ES-I3 (cell line): ENCODE measurements at regions not wholly inside any gene's neighbourhood (a gene's known extent, or its start where the extent isn't known, plus 50 kb on each side); places are given as distances from the start of the nearest gene placed in this dataset.
A peak's percentile ranks its signal among the peaks of the same experiment; 100 is the strongest.

Experiments
- H3K36me3 ChIP-seq: 2 replicates; pipeline ENCODE4 v1.6.1; 2013; ENCODE audit warnings: mild to moderate bottlenecking, low read length, control low read depth, moderate library complexity; ENCODE audit not compliant: insufficient read depth
- H3K4me1 ChIP-seq: 2 replicates; pipeline ENCODE4 v1.6.1; 2013; ENCODE audit warnings: mild to moderate bottlenecking, control low read depth, low read length; ENCODE audit not compliant: insufficient read depth
- H3K9ac ChIP-seq: 2 replicates; pipeline ENCODE4 v1.6.1; 2013; ENCODE audit warnings: low read depth, mild to moderate bottlenecking, low read length, moderate library complexity
- H3K9me3 ChIP-seq: 2 replicates; pipeline ENCODE4 v1.6.1; 2013; ENCODE audit warnings: mild to moderate bottlenecking, low read length, moderate library complexity; ENCODE audit not compliant: control insufficient read depth, insufficient read depth

- H3K4me1 ChIP-seq: no peaks in the 10 kb centered on the region
- H3K36me3 ChIP-seq: no peaks in the 10 kb centered on the region
- no peak overlapping the region for H3K9ac ChIP-seq
- H3K9me3 ChIP-seq: no peaks in the 10 kb centered on the region
These were observed 187.7 kb upstream of the KCNN2 start for GRCh38 chr5:114174131-114174530.

- no peaks in the 10 kb centered on the region for H3K4me1 ChIP-seq
- H3K9ac ChIP-seq: no peak overlapping the region
- H3K36me3 ChIP-seq: no peaks in the 10 kb centered on the region
- no peaks in the 10 kb centered on the region for H3K9me3 ChIP-seq
These were observed 187.0 kb upstream of the KCNN2 start for GRCh38 chr5:114174837-114175236.

- no peaks in the 10 kb centered on the region for H3K9me3 ChIP-seq
- H3K4me1 ChIP-seq: no peaks in the 10 kb centered on the region
- H3K36me3 ChIP-seq: no peaks in the 10 kb centered on the region
- H3K9ac ChIP-seq: no peak overlapping the region
These were observed 185.5 kb upstream of the KCNN2 start for GRCh38 chr5:114176356-114176755.

DNA sequence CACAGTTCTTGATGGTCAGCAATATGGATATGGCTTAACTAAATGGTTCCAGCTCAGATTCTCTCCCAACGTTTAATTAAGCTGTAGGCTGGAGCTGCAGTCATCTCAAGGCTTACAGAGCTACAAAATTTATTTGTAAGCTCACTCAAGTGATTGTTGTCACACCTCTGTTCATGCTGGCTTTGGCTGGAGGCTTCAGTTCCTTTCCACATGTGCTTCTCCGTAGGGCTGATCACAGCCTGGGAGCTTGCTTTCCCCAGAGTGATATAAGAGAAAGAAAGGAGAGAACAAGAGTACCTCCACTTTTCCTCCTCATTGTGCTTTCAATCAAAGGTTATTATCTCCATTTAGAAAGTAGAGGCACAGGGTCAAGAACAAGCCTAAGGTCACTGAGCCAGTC is 182.7 kb upstream of the KCNN2 start:
- Histone ChIP-seq H3K4me1 (no peaks in the 10 kb centered on the region), H3K9ac (no peak overlapping the region), H3K9me3 (no peaks in the 10 kb centered on the region), H3K36me3 (no peaks in the 10 kb centered on the region)

DNA sequence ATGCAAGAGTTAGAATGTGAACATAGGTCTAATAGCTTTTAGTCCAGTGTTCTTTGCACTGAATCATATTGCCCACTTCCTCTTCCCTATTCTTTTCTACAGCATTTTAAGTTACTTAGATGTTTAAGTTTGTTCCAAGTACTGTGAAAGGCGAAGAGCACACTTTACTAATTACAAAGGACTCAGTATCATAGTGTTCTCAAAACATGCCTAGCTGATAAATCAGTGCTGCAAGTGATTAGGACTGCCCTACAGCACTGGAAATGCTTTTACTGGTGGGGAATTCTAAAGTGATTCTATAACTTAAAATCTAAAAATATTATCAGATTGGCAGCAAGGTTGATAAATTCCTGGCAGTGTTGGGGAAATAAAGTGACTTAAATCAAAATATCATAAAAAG is 177.9 kb upstream of the KCNN2 start:
- no peaks in the 10 kb centered on the region for H3K36me3 ChIP-seq
- no peaks in the 10 kb centered on the region for H3K9me3 ChIP-seq
- H3K4me1 ChIP-seq: no peaks in the 10 kb centered on the region
- no peak overlapping the region for H3K9ac ChIP-seq

- H3K36me3 ChIP-seq: no peaks in the 10 kb centered on the region
- no peaks in the 10 kb centered on the region for H3K9me3 ChIP-seq
- H3K9ac ChIP-seq: peak overlapping the region; percentile 34; the same call in 1 of the 2 replicates
- H3K4me1 ChIP-seq: no peaks in the 10 kb centered on the region
These were observed 176.6 kb upstream of the KCNN2 start for GRCh38 chr5:114185274-114185673.

DNA sequence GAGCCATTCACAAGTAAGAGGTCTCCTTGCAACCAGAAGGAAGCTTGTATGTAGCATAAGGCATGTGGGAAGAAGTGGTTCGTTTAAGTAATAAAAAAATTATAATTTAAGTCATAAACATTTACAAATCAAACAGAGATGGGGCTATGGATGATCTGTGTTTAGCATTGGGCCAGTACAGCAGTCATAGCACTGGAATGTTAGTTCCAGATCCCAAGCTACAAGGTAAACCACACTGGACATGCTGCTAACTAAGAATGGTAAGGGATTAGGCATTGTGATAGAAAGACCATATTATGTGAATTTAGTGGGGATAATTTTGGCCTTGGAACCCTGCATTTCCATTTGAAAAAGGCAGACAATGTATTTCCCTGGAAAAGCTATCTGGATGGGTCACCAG is 170.4 kb upstream of the KCNN2 start:
- H3K9me3 ChIP-seq: no peaks in the 10 kb centered on the region
- no peaks in the 10 kb centered on the region for H3K36me3 ChIP-seq
- H3K4me1 ChIP-seq: no peaks in the 10 kb centered on the region
- H3K9ac ChIP-seq: no peak overlapping the region

DNA sequence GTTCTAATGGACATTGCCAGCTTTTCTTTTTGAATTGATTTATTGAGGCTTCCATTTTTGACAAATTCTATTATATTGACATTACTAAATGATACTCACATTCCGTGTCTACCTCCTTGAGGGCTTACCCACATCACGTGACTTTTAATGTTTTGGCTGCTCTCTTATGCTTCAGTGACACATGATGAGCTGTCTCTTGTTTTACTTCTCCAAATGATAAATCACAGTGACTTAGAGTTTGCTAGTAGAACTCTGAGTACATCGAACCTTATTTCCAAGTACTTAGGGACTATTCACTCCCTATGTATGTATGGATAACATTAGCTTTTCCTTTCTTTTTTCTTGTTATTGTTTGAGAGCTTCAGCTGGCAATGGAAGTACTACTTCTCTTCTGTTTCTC is 169.8 kb upstream of the KCNN2 start:
- H3K9ac ChIP-seq: no peak overlapping the region
- H3K4me1 ChIP-seq: no peaks in the 10 kb centered on the region
- H3K36me3 ChIP-seq: no peaks in the 10 kb centered on the region
- no peaks in the 10 kb centered on the region for H3K9me3 ChIP-seq

- Histone ChIP-seq H3K9me3 (no peaks in the 10 kb centered on the region), H3K4me1 (no peaks in the 10 kb centered on the region), H3K36me3 (no peaks in the 10 kb centered on the region), H3K9ac (no peak overlapping the region)
These were observed 160.5 kb upstream of the KCNN2 start for GRCh38 chr5:114201332-114201731.

DNA sequence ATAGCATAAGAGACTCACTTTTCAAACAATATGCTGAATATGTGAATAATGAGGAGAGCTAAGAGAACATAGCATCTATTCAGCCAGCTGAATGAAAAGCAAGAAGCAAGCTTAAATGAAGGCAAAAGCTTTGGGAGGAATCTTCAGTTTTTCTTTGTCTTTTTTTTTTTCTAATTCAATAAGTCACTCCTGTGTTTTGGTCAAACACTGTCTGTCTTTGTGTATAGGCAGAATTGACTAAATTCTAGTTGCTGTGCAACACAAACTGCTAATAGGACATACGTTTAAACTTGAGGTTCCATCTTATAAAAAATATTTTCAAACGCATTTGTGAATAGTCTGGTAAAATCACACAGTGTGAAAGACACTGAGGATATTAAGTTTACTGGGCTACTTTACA is 156.9 kb upstream of the KCNN2 start:
- Histone ChIP-seq H3K4me1 (no peaks in the 10 kb centered on the region), H3K9me3 (no peaks in the 10 kb centered on the region), H3K9ac (no peak overlapping the region), H3K36me3 (no peaks in the 10 kb centered on the region)

GRCh38 chr5:114206640-114207039 is 155.2 kb upstream of the KCNN2 start:
- Histone ChIP-seq H3K36me3 (no peaks in the 10 kb centered on the region), H3K9me3 (no peaks in the 10 kb centered on the region), H3K9ac (no peak overlapping the region), H3K4me1 (no peaks in the 10 kb centered on the region)

DNA sequence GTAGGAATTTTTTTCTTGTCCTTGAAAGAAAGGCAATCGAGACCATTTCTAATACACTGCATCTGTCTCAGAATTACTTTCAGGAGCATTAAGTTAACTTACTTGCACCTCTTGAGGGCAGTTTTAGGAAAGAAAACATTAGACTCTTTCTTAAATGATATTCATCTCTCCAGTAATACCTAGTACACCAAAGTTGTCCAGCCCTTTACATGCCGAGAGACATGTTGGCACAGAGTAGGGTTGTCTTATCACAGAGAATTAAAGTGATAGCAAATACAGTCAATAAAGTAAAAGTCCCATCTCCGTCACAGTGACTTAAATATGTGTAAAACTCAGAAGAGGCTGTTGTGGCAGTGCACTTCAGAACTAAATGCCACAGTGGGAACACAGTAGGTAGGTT is 154.3 kb upstream of the KCNN2 start:
- Histone ChIP-seq H3K4me1 (no peaks in the 10 kb centered on the region), H3K9me3 (no peaks in the 10 kb centered on the region), H3K9ac (no peak overlapping the region), H3K36me3 (no peaks in the 10 kb centered on the region)

- no peaks in the 10 kb centered on the region for H3K4me1 ChIP-seq
- no peaks in the 10 kb centered on the region for H3K36me3 ChIP-seq
- H3K9ac ChIP-seq: no peak overlapping the region
- H3K9me3 ChIP-seq: no peaks in the 10 kb centered on the region
These were observed 153.8 kb upstream of the KCNN2 start for GRCh38 chr5:114208120-114208519.

GRCh38 chr5:114208588-114208987 is 153.3 kb upstream of the KCNN2 start:
- Histone ChIP-seq H3K9ac (no peak overlapping the region), H3K9me3 (no peaks in the 10 kb centered on the region), H3K4me1 (no peaks in the 10 kb centered on the region), H3K36me3 (no peaks in the 10 kb centered on the region)

- no peak overlapping the region for H3K9ac ChIP-seq
- H3K36me3 ChIP-seq: no peaks in the 10 kb centered on the region
These were observed 151.2 kb upstream of the KCNN2 start for GRCh38 chr5:114210662-114211061.

GRCh38 chr5:114221807-114222206 is 140.1 kb upstream of the KCNN2 start:
- no peak overlapping the region for H3K9ac ChIP-seq
- no peaks in the 10 kb centered on the region for H3K4me1 ChIP-seq
- no peaks in the 10 kb centered on the region for H3K36me3 ChIP-seq
- no peaks in the 10 kb centered on the region for H3K9me3 ChIP-seq

More at GRCh38 chr5:114210662-114211061, 151.2 kb upstream of the KCNN2 start:
- Histone ChIP-seq H3K9me3 (no peaks in the 10 kb centered on the region), H3K4me1 (no peaks in the 10 kb centered on the region)
